NCI-H128 (cell line): ENCODE measurements at regions not wholly inside any gene's neighbourhood (a gene's known extent, or its start where the extent isn't known, plus 50 kb on each side); places are given as distances from the start of the nearest gene placed in this dataset.

ENCODE experiments used
- DNase-seq: peaks from one replicate; lab custom pipeline; 2025; ENCODE audit not compliant: unreplicated experiment; lab: John Stamatoyannopoulos, UW

DNA sequence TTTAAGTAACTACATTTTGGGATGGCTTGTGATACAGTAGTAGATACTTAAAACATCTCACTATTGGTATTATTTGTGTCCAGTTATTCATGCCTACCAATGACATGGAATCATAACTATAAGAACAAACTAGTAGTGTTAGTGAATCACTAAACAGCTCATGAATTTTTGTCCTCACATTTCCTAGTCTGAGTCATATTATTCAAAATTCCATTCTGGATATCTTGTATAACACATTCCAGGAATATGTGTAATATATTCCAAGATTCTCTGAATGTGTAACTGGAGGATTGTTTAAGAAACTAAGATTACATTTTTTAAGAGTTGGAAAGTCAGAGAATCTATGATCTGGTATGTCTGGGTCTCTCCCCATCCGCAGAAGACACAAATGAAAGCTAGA, 565.3 kb upstream of the ZNF608 start:
- DNase-seq = no peak

DNA sequence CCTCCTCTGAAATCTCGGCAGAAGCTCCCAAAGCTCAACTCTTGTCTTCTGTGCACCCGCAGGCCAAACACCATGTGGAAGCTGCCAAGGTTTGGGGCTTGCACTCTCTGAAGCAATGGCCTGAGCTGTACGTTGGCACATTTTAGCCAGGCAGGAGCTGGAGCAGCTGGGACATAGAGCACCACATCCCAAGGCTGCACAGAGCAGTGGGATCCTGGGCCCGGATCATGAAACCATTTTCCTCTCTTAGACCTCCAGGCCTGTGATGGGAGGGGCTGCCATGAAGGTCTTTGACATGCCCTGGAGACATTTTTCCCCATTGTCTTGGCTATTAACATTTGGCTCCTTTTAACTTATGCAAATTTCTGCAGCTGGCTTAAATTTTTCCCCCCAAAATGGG, 567.1 kb upstream of the ZNF608 start:
- DNase-seq = no peak

GRCh38 chr5:125315306-125315705, 568.9 kb upstream of the ZNF608 start:
- DNase-seq = no peak

DNA sequence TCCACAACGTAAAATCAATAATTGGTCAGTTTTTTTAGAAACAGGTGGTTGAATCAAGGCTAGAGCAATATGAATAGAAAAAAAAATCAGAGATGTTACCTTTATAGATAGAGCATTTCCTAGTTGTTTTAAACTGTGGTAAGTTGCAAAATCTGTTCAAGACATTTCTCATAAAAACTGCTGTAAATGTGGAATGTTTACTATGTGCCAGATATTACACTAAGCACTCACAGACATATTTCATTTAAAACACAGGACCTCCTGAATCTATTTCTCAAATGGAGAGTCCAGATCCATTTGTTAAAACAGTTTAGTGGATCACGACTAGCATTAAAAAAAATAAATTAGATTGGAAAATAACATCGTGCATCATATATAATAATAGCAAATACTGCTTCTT, 570.0 kb upstream of the ZNF608 start:
- no peak for DNase-seq

DNA sequence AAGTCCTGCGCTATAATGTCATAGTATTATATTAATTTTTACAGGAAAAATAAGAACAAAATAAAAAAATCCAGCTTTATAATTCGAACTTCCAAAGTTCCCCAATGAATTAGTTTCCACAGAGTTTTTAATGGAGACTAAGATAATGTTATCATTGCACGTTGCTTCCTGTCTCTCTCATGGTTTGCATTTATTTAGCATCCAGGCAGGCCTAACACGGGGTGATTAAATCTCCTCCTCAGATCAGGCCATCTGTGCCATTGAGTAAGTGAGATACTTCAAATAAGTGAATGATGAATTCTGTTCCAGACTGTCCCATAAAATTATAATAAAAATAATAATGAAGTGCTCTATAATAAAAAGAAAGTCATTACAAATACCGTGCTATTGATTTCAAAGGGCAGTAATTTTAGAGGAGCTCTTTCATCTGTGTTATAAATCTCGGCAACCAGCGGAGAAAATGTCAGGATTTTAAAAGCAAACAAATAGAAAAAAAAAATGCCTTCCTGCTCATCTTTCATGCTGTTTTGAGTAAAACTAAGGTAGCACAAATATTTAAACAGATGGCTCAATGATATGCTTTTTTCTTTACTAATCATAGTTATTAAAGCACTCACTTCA, 570.6 kb upstream of the ZNF608 start:
- peak; percentile 21 for DNase-seq

- DNase-seq = no peak
Observed at GRCh38 chr5:125317536-125317995, 571.1 kb upstream of the ZNF608 start.

DNA sequence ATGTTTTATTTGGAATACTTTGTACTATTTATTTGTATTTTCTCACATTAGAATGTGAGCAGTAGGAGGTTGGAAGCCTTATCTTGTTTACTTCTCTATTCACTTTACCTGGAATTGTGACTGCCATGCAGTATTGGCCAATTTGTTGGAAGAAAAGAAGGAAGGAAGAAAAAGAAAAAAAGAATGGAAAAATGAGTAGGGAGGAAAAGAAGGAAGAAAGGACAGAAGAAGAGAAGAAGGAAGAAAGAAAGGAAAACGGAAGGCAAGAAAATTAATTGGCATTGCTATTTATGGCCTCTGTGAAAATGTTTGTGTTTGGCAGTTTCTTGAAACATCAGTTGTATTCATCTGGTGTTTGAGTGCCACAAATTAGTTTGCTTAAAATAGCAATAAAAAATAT, 575.2 kb upstream of the ZNF608 start:
- no peak for DNase-seq

- DNase-seq = no peak
Observed at GRCh38 chr5:125323613-125324012, 577.2 kb upstream of the ZNF608 start.

GRCh38 chr5:125325488-125326149, 579.2 kb upstream of the ZNF608 start:
- DNase-seq = no peak

DNA sequence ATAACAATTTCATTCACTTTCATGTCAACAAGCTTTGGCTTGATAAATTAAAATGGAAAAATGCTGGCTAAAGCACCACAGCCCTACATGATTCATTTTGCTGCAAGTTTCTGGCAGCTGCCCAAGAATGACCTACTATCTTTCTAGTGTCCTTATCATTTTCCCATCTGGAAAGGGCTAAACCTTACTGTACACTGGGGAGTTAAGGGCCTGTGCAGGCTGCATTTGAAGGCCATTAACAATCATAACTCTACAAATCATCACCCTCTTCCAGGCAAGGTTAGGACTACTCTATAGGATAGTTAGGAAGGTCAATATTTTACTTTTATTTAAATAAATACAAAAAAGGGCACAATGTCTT, 579.7 kb upstream of the ZNF608 start:
- peak; percentile 40 for DNase-seq

DNA sequence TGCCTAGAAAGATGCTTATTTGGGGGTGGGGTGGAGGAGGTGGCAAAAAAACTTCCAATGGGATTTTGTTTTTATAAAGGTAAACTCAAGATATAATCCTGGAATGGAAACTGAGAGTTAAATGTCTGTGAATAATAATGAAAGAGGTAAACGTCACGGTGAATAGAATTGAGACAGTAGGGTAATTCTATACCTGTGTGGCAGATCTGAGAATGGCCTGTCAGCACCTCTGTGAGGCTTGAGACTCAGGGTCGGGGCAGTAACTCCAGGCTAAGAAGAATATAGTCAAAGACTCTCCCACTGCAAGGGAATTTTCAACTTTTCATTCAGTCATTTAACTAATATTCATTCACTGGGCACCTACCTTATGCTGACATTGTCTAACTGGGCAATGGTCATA, 581.2 kb upstream of the ZNF608 start:
- DNase-seq = no peak

GRCh38 chr5:125331987-125332598, 585.7 kb upstream of the ZNF608 start:
- no peak for DNase-seq

- DNase-seq = no peak
Observed at GRCh38 chr5:125333416-125333815, 587.0 kb upstream of the ZNF608 start.

DNA sequence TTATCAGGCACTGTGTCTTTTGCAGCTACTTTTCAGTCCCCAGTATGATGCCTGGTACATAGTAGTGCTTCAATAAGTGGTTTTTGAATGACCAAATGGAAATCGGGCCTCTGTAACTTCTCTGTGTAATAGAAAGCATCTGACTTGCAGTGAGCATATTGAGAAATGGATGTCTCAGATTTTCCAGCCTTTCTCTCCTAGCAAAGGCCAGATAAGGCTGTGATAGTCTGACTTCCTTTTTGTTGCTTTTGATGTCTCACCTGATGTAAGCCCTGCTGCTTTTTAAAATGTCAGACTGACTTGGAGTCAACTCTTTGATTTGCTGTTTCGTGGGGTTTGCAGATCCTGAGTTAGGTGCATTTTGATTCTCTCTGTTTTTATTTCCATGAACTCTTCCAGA, 590.0 kb upstream of the ZNF608 start:
- DNase-seq = no peak

DNA sequence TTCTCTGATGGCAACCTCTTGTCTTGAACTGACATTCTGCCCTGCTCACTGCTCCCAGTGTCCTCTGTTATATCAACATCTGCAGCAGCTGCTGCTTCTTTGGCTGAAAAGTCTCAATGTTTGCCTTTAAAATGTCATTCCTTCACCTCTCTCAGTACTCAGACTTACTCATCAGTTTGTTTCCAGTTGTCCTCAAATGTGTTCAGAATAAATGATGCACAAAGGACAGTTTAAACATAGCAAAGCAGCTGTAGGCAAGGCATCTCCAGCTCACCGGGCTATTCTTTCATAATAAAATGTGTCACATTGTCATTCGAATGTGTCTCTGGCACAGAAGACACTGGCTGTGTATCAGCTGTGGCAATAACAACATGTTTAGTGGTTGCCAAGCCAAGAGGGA, 590.9 kb upstream of the ZNF608 start:
- no peak for DNase-seq

GRCh38 chr5:125338440-125339174, 592.2 kb upstream of the ZNF608 start:
- no peak for DNase-seq

- DNase-seq = no peak
Observed at GRCh38 chr5:125341436-125341835, 595.0 kb upstream of the ZNF608 start.

DNA sequence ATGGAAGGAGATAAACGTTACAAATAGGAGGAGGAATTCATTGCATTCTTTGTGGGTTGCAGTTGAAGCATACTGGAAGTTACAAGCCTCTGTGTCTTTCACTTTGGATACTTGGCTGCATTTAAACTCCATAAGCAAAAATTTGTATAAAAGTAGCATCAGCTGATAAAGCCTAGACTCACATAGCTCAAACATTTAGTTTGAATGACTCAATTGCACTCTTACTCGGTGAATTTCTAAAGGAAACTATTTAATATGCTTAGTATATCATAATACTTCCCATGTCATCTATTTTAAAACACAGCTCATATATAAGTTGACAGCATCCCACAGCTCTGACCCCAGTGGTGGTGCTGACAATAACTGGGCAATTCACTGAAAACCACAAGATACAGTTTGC, 596.6 kb upstream of the ZNF608 start:
- DNase-seq = no peak

DNA sequence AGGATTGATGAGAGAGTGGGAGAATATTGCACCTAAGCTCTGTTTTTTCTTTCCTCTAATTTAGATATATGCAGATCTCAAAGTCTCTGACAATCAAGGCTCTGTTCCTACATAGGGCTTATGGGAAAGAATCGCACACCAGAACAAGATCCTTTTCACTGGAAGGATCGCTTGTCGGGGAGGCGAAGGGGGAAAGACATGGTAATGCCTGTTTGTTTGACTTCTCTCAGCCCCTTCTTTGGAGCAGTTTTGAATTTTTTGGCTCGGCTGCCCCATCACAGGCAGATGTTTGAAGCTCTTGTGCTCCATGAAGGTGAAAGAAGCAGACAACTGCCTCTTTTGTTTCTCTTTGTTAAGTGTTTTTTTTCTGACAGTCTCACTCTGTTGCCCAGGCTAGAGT, 599.9 kb upstream of the ZNF608 start:
- no peak for DNase-seq

DNA sequence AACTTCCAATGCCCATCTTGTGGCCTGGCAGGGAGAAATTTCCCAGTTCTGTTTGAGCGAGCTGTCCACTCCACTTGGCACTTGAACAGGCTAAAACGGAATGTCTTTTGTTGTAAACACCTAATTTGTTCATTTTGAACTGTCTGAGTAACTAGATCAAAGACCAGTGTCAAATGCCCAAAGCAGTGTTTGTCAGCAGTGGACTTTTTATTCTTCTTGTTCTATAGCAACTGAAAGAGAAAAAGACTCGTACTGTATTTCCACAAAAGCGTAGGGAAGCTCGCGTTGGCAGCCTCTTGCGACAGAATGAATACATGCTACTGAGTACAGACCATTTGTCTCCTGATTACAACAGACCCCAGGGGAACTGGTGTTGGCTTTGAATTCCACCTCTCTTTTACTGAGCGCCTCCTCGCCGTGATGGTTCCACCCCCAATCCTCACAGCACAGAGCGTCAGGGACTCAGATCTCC, 601.8 kb upstream of the ZNF608 start:
- no peak for DNase-seq

DNA sequence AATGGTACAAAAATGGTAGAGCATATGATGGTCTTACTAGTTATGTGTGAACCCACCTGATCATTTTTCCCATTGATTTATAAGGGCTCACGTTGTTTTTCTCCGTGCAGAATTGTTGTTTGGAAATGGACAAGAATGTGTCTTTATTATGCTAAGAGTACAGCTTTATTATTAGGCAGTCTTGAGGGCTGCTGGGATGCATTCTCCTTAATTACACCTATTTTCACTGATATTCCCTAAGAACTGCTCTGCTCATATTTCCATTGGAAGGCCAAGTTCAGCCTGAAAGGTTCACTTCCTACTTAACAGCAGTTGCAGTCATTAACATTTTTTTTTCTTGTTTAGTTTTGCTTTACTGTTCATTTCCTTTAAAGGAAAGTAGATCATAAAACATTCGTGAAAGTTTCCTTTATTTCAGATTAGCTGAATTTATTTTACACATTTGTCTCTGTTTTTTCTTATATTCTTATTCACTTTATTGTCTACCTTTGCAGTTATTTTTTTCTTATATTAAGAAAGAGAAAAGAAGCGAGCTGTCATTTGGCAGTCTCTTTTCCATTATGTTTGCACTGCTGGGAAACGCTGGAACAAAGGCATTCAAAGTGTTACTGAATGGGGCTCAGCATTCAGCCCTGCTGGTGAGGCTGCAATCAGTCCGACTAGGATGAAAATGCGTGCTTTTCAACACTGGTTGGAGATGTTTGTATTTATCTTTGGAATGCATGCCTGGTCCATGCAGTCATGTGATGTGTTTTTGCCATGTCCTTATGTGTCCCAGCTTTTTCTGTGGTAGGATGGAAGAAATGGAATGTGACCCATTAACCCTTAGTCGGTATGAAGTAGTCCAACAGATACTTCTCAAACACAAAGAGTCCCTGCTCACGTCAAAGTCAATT, 602.7 kb upstream of the ZNF608 start:
- DNase-seq = no peak
